CD1c-positive myeloid dendritic cell (primary cell): ENCODE measurements at regions not wholly inside any gene's neighbourhood (a gene's known extent, or its start where the extent isn't known, plus 50 kb on each side); places are given as distances from the start of the nearest gene placed in this dataset.

Experiments
- DNase-seq: peaks from one replicate; pipeline ENCODE4 v3.0.0-alpha.2; 2016; ENCODE audit errors: extremely low spot score

GRCh38 chr16:50469121-50469743 lies 79.0 kb upstream of the NKD1 start:
- DNase-seq = no peak

- DNase-seq = no peak
These were observed 79.5 kb upstream of the NKD1 start for GRCh38 chr16:50468749-50469078.

- DNase-seq = no peak
These were observed 80.0 kb upstream of the NKD1 start for GRCh38 chr16:50467943-50468748.

GRCh38 chr16:50467559-50467942 lies 80.6 kb upstream of the NKD1 start:
- no peak for DNase-seq

- no peak for DNase-seq
These were observed 82.0 kb upstream of the NKD1 start for GRCh38 chr16:50466170-50466569.

GRCh38 chr16:50464325-50465290 lies 83.6 kb upstream of the NKD1 start:
- DNase-seq = no peak

GRCh38 chr16:50463581-50464324 lies 84.4 kb upstream of the NKD1 start:
- DNase-seq = no peak

GRCh38 chr16:50462793-50463507 lies 85.2 kb upstream of the NKD1 start:
- no peak for DNase-seq

- DNase-seq = no peak
These were observed 86.8 kb upstream of the NKD1 start for GRCh38 chr16:50461400-50461760.

GRCh38 chr16:50460538-50461399 lies 87.4 kb upstream of the NKD1 start:
- DNase-seq = no peak

GRCh38 chr16:50459496-50460080 lies 88.6 kb upstream of the NKD1 start:
- DNase-seq = no peak

- DNase-seq = no peak
These were observed 89.3 kb upstream of the NKD1 start for GRCh38 chr16:50458667-50459495.

- DNase-seq = peak; percentile 42
These were observed 89.2 kb upstream of the BRD7 start for GRCh38 chr16:50457979-50458491.

GRCh38 chr16:50457423-50457822 lies 88.6 kb upstream of the BRD7 start:
- DNase-seq = no peak

- no peak for DNase-seq
These were observed 86.6 kb upstream of the BRD7 start for GRCh38 chr16:50455288-50455845.

- DNase-seq = no peak
These were observed 84.7 kb upstream of the BRD7 start for GRCh38 chr16:50453446-50453845.

GRCh38 chr16:50451951-50452508 lies 83.2 kb upstream of the BRD7 start:
- no peak for DNase-seq

GRCh38 chr16:50450957-50451356 lies 82.2 kb upstream of the BRD7 start:
- no peak for DNase-seq
